ENCODE measurements at regions not wholly inside any gene's neighbourhood (a gene's known extent, or its start where the extent isn't known, plus 50 kb on each side); places are given as distances from the start of the nearest gene placed in this dataset.

GRCh38 chr3:5473471-5473870 lies 286.0 kb downstream of the EDEM1 start:
- Histone ChIP-seq H3K9me3 (ENCODE audit: control insufficient read depth, insufficient read depth, low read depth, low read length) (no peaks in the 10 kb centered on the region), H3K4me3 (ENCODE audit: low read depth, low read length) (no peak overlapping the region), H3K27ac (ENCODE audit: low read depth, low read length) (no peak overlapping the region), H3K27me3 (ENCODE audit: control insufficient read depth, insufficient read depth, low read length) (no peaks in the 10 kb centered on the region), H3K4me1 (ENCODE audit: control insufficient read depth, insufficient read depth, low read length) (no peaks in the 10 kb centered on the region), H3K9ac (ENCODE audit: low read length) (no peak overlapping the region), H3K36me3 (ENCODE audit: control insufficient read depth, insufficient read depth, low read length) (no peaks in the 10 kb centered on the region)

DNA sequence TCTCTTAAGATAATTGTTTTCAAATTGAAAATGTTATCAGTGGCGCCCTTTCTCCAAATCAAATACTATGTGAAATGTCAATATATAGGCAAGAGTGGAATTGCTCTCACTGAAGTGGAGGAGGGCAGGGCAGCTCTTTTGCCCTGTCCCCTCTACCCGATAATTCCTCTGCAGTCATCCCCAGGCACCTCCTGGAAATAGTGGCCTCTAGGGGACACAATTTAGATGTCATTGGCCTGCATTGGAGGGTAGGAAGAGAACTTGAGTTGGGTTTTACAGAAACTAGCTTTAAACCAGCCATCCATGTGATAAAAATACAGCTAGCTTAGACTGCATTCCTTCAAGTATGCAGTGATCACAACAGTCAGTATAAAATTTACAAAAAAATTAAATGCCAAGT lies 288.9 kb downstream of the EDEM1 start:
- Histone ChIP-seq H3K27me3 (ENCODE audit: control insufficient read depth, insufficient read depth, low read length) (no peaks in the 10 kb centered on the region), H3K27ac (ENCODE audit: low read depth, low read length) (no peak overlapping the region), H3K36me3 (ENCODE audit: control insufficient read depth, insufficient read depth, low read length) (no peaks in the 10 kb centered on the region), H3K9ac (ENCODE audit: low read length) (no peak overlapping the region), H3K9me3 (ENCODE audit: control insufficient read depth, insufficient read depth, low read depth, low read length) (no peaks in the 10 kb centered on the region), H3K4me3 (ENCODE audit: low read depth, low read length) (no peak overlapping the region), H3K4me1 (ENCODE audit: control insufficient read depth, insufficient read depth, low read length) (no peaks in the 10 kb centered on the region)

DNA sequence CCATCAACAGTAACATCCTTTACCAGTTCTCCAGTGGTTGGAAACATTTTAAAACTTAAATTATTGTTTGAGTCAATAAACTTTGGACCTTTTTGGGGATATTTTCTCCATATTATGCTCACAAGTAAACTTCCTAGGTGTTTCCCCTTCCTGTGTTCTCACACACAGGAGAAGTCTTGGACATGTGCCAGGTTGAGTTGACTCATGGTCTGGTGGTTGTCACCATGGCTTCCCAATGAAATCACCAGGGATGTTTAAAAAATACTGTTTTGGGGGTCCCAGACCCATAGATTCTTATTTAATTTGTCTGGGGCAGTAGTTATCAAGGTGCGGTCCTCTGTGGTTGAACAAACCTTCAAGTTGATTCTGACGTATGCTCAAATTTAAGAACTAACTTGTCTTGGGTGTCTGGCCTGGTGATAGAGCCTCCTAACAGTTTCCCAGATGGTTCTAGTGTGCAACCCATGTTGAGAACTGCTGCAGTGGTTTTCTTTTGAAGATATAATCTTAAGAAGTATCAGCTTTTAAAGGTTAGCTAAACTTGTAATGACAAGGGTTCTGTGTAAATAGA lies 291.8 kb downstream of the EDEM1 start:
- no peaks in the 10 kb centered on the region for H3K27me3 ChIP-seq (ENCODE audit: control insufficient read depth, insufficient read depth, low read length)
- H3K4me1 ChIP-seq (ENCODE audit: control insufficient read depth, insufficient read depth, low read length), result no peaks in the 10 kb centered on the region
- no peak overlapping the region for H3K27ac ChIP-seq (ENCODE audit: low read depth, low read length)
- no peak overlapping the region for H3K9ac ChIP-seq (ENCODE audit: low read length)
- no peaks in the 10 kb centered on the region for H3K9me3 ChIP-seq (ENCODE audit: control insufficient read depth, insufficient read depth, low read depth, low read length)
- no peak overlapping the region for H3K4me3 ChIP-seq (ENCODE audit: low read depth, low read length)
- H3K36me3 ChIP-seq (ENCODE audit: control insufficient read depth, insufficient read depth, low read length), result no peaks in the 10 kb centered on the region

GRCh38 chr3:5480190-5480589 lies 292.7 kb downstream of the EDEM1 start:
- Histone ChIP-seq H3K9me3 (ENCODE audit: control insufficient read depth, insufficient read depth, low read depth, low read length) (no peaks in the 10 kb centered on the region), H3K4me1 (ENCODE audit: control insufficient read depth, insufficient read depth, low read length) (no peaks in the 10 kb centered on the region), H3K9ac (ENCODE audit: low read length) (no peak overlapping the region), H3K4me3 (ENCODE audit: low read depth, low read length) (no peak overlapping the region), H3K27ac (ENCODE audit: low read depth, low read length) (no peak overlapping the region), H3K36me3 (ENCODE audit: control insufficient read depth, insufficient read depth, low read length) (no peaks in the 10 kb centered on the region), H3K27me3 (ENCODE audit: control insufficient read depth, insufficient read depth, low read length) (no peaks in the 10 kb centered on the region)

DNA sequence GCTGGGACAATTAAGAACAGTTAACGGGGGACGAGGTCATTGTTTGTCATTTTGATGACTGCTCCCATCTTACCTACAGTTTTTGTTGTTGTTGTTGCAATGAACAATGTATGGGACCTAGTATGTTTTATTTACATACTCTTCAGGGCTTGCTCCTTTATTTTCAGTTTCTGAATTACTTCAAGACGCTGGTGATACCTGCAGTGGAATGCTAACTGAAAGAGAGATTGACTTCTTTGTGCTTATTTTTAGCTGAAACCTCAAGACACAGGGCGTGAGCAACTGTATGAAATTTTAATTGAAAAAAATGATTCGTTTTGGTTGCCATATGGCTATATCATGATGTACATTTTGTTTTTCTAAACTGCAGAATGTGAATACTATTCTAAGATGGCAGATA lies 297.9 kb downstream of the EDEM1 start:
- H3K36me3 ChIP-seq (ENCODE audit: control insufficient read depth, insufficient read depth, low read length), result no peaks in the 10 kb centered on the region
- no peaks in the 10 kb centered on the region for H3K27me3 ChIP-seq (ENCODE audit: control insufficient read depth, insufficient read depth, low read length)
- H3K9ac ChIP-seq (ENCODE audit: low read length), result no peak overlapping the region
- H3K27ac ChIP-seq (ENCODE audit: low read depth, low read length), result no peak overlapping the region
- no peak overlapping the region for H3K4me3 ChIP-seq (ENCODE audit: low read depth, low read length)
- no peaks in the 10 kb centered on the region for H3K4me1 ChIP-seq (ENCODE audit: control insufficient read depth, insufficient read depth, low read length)
- no peaks in the 10 kb centered on the region for H3K9me3 ChIP-seq (ENCODE audit: control insufficient read depth, insufficient read depth, low read depth, low read length)

GRCh38 chr3:5488771-5489170 lies 301.3 kb downstream of the EDEM1 start:
- H3K27me3 ChIP-seq (ENCODE audit: control insufficient read depth, insufficient read depth, low read length), result no peaks in the 10 kb centered on the region
- H3K9me3 ChIP-seq (ENCODE audit: control insufficient read depth, insufficient read depth, low read depth, low read length), result no peaks in the 10 kb centered on the region
- H3K36me3 ChIP-seq (ENCODE audit: control insufficient read depth, insufficient read depth, low read length), result no peaks in the 10 kb centered on the region
- no peak overlapping the region for H3K4me3 ChIP-seq (ENCODE audit: low read depth, low read length)
- H3K4me1 ChIP-seq (ENCODE audit: control insufficient read depth, insufficient read depth, low read length), result no peaks in the 10 kb centered on the region
- H3K27ac ChIP-seq (ENCODE audit: low read depth, low read length), result no peak overlapping the region
- no peak overlapping the region for H3K9ac ChIP-seq (ENCODE audit: low read length)

DNA sequence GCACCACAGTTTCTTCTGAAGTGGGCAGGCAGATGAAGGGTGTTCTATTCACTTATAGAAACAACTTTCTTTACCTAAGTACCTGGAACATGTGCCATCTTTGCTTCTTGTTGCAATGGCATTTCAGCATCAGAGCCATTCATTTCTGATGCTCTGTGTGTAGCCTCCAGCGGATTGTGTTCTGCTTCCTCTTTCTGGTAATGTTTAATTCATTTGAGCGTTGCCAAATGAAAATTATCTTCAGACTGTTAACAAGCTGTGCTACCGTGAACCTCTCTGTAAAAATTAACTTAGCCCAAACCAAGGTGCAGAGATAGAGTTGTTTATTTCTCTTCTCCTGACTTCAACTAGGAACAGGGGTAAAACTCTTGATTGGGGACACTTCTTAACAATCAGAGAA lies 302.0 kb downstream of the EDEM1 start:
- Histone ChIP-seq H3K27me3 (ENCODE audit: control insufficient read depth, insufficient read depth, low read length) (no peaks in the 10 kb centered on the region), H3K36me3 (ENCODE audit: control insufficient read depth, insufficient read depth, low read length) (no peaks in the 10 kb centered on the region), H3K27ac (ENCODE audit: low read depth, low read length) (no peak overlapping the region), H3K4me3 (ENCODE audit: low read depth, low read length) (no peak overlapping the region), H3K9ac (ENCODE audit: low read length) (no peak overlapping the region), H3K9me3 (ENCODE audit: control insufficient read depth, insufficient read depth, low read depth, low read length) (no peaks in the 10 kb centered on the region), H3K4me1 (ENCODE audit: control insufficient read depth, insufficient read depth, low read length) (no peaks in the 10 kb centered on the region)

GRCh38 chr3:5494905-5495519 lies 307.5 kb downstream of the EDEM1 start:
- Histone ChIP-seq H3K27me3 (ENCODE audit: control insufficient read depth, insufficient read depth, low read length) (no peaks in the 10 kb centered on the region), H3K4me1 (ENCODE audit: control insufficient read depth, insufficient read depth, low read length) (no peaks in the 10 kb centered on the region), H3K9ac (ENCODE audit: low read length) (no peak overlapping the region), H3K9me3 (ENCODE audit: control insufficient read depth, insufficient read depth, low read depth, low read length) (no peaks in the 10 kb centered on the region), H3K27ac (ENCODE audit: low read depth, low read length) (no peak overlapping the region), H3K4me3 (ENCODE audit: low read depth, low read length) (no peak overlapping the region), H3K36me3 (ENCODE audit: control insufficient read depth, insufficient read depth, low read length) (no peaks in the 10 kb centered on the region)

DNA sequence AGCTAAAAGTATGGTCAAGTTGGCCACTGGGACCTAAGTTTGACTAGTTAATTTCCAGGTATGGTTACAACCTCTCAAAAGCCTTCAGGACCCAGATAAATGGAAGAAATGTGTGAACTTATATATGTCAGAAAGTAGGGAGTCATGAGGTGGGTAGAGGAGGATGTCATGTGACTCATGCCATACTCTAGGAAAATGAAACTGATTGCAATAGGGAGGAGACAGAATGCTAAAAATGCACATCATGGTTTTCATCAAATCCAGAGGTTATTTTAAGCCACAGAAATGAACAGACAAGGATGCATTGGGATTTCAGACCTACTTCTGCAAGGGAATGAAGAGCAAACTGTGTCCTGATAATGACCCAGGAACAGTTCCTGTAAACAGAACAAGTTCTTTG lies 310.0 kb downstream of the EDEM1 start:
- no peak overlapping the region for H3K4me3 ChIP-seq (ENCODE audit: low read depth, low read length)
- H3K4me1 ChIP-seq (ENCODE audit: control insufficient read depth, insufficient read depth, low read length), result no peaks in the 10 kb centered on the region
- no peaks in the 10 kb centered on the region for H3K9me3 ChIP-seq (ENCODE audit: control insufficient read depth, insufficient read depth, low read depth, low read length)
- no peak overlapping the region for H3K9ac ChIP-seq (ENCODE audit: low read length)
- H3K36me3 ChIP-seq (ENCODE audit: control insufficient read depth, insufficient read depth, low read length), result no peaks in the 10 kb centered on the region
- no peaks in the 10 kb centered on the region for H3K27me3 ChIP-seq (ENCODE audit: control insufficient read depth, insufficient read depth, low read length)
- no peak overlapping the region for H3K27ac ChIP-seq (ENCODE audit: low read depth, low read length)

- H3K9me3 ChIP-seq (ENCODE audit: control insufficient read depth, insufficient read depth, low read depth, low read length), result no peaks in the 10 kb centered on the region
- no peaks in the 10 kb centered on the region; the same call in 1 of the 2 replicates for H3K4me1 ChIP-seq (ENCODE audit: control insufficient read depth, insufficient read depth, low read length)
- no peaks in the 10 kb centered on the region for H3K36me3 ChIP-seq (ENCODE audit: control insufficient read depth, insufficient read depth, low read length)
- no peaks in the 10 kb centered on the region for H3K27me3 ChIP-seq (ENCODE audit: control insufficient read depth, insufficient read depth, low read length)
- H3K27ac ChIP-seq (ENCODE audit: low read depth, low read length), result no peak overlapping the region
- H3K4me3 ChIP-seq (ENCODE audit: low read depth, low read length), result no peak overlapping the region
- H3K9ac ChIP-seq (ENCODE audit: low read length), result no peak overlapping the region
Observed at GRCh38 chr3:5498981-5499380, 311.5 kb downstream of the EDEM1 start.

DNA sequence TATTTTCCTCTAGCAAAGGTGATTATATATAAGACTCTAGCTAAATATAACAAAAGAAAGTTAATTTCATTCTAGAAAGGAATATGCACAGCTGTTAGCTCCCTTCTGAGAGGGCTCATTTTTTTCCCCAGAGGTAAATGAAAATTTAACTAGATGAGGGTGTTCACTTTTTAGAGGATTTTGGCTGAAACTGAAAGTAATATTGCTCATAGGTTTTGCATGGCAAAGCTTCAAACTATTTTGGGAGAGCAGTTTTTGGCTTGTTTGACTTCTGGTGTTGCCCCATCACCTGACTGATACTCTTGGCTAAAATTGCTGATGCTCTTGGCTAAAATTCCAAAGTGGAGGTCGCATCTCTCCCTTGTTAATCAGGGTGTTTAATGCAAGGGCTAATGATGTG lies 311.9 kb downstream of the EDEM1 start:
- no peaks in the 10 kb centered on the region for H3K9me3 ChIP-seq (ENCODE audit: control insufficient read depth, insufficient read depth, low read depth, low read length)
- H3K4me1 ChIP-seq (ENCODE audit: control insufficient read depth, insufficient read depth, low read length), result no peaks in the 10 kb centered on the region; the same call in 1 of the 2 replicates
- H3K9ac ChIP-seq (ENCODE audit: low read length), result no peak overlapping the region
- no peaks in the 10 kb centered on the region for H3K27me3 ChIP-seq (ENCODE audit: control insufficient read depth, insufficient read depth, low read length)
- no peak overlapping the region for H3K27ac ChIP-seq (ENCODE audit: low read depth, low read length)
- no peak overlapping the region for H3K4me3 ChIP-seq (ENCODE audit: low read depth, low read length)
- H3K36me3 ChIP-seq (ENCODE audit: control insufficient read depth, insufficient read depth, low read length), result no peaks in the 10 kb centered on the region
